Right forelimb (tissue), 1 donor: ENCODE measurements at regions not wholly inside any gene's neighbourhood (a gene's known extent, or its start where the extent isn't known, plus 50 kb on each side); places are given as distances from the start of the nearest gene placed in this dataset.

Experiments
- DNase-seq: peaks from one replicate; pipeline ENCODE4 v3.0.0-alpha.2; 2018

GRCh38 chr7:136057509-136057908 lies 80.3 kb upstream of the MTPN start:
- DNase-seq: no peak

- DNase-seq: no peak
Observed at GRCh38 chr7:136056651-136057231, 79.6 kb upstream of the MTPN start.

- DNase-seq: no peak
Observed at GRCh38 chr7:136055266-136055665, 78.1 kb upstream of the MTPN start.

- no peak for DNase-seq
Observed at GRCh38 chr7:136053689-136054485, 76.7 kb upstream of the MTPN start.

GRCh38 chr7:136051203-136051928 lies 74.2 kb upstream of the MTPN start:
- no peak for DNase-seq

GRCh38 chr7:136050462-136050847 lies 73.3 kb upstream of the MTPN start:
- no peak for DNase-seq

- no peak for DNase-seq
Observed at GRCh38 chr7:136049818-136050461, 72.8 kb upstream of the MTPN start.

- no peak for DNase-seq
Observed at GRCh38 chr7:136049117-136049516, 72.0 kb upstream of the MTPN start.

GRCh38 chr7:136046548-136046947 lies 69.4 kb upstream of the MTPN start:
- no peak for DNase-seq

- no peak for DNase-seq
Observed at GRCh38 chr7:136045992-136046391, 68.8 kb upstream of the MTPN start.

- DNase-seq: no peak
Observed at GRCh38 chr7:136045181-136045580, 68.0 kb upstream of the MTPN start.

GRCh38 chr7:136039577-136040345 lies 62.6 kb upstream of the MTPN start:
- no peak for DNase-seq

GRCh38 chr7:136036336-136036735 lies 59.2 kb upstream of the MTPN start:
- no peak for DNase-seq

GRCh38 chr7:136034132-136034531 lies 57.0 kb upstream of the MTPN start:
- DNase-seq: no peak

- DNase-seq: no peak
Observed at GRCh38 chr7:136033413-136034031, 56.4 kb upstream of the MTPN start.

GRCh38 chr7:136030867-136031318 lies 53.7 kb upstream of the MTPN start:
- no peak for DNase-seq

- DNase-seq: no peak
Observed at GRCh38 chr7:136030330-136030729, 53.2 kb upstream of the MTPN start.

- DNase-seq: no peak
Observed at GRCh38 chr7:136027160-136027559, 50.0 kb upstream of the MTPN start.
